ENCODE measurements at regions not wholly inside any gene's neighbourhood (a gene's known extent, or its start where the extent isn't known, plus 50 kb on each side); places are given as distances from the start of the nearest gene placed in this dataset.
"Not testable (repeated sequence)": the region's sequence is repeated elsewhere in the genome, so short reads cannot be mapped to it uniquely, and the experiment has no call there.

GRCh38 chr5:36739751-36740221, 133.4 kb downstream of the SLC1A3 start:
- intact Hi-C loops (cut with DNase I, micrococcal nuclease): loop anchor here in 1 of 2 donors (5.0 kb wide), 1 partner anchor 133 kb away; no protein-coding TSS in a partner anchor
- no peak overlapping the region for H3K4me3 ChIP-seq
- H3K9me3 ChIP-seq: no peaks in the 10 kb centered on the region
- TF ChIP-seq CTCF (IDR thresholded peaks at IDR 0.05): peak; percentile 86
- H3K4me1 ChIP-seq (ENCODE audit: low read depth): peaks cover 8% of the 10 kb centered on the region
- peak; percentile 55 to 95 (median 83) for DNase-seq
- no peaks in the 10 kb centered on the region for H3K36me3 ChIP-seq (ENCODE audit: low read depth)
- ATAC-seq: peak; percentile 75

GRCh38 chr5:36740259-36740898, 134.0 kb downstream of the SLC1A3 start:
- no peak for ATAC-seq

GRCh38 chr5:36741128-36741527, 134.7 kb downstream of the SLC1A3 start:
- Histone ChIP-seq H3K36me3 (ENCODE audit: low read depth) (no peaks in the 10 kb centered on the region), H3K4me1 (ENCODE audit: low read depth) (peaks cover 8% of the 10 kb centered on the region), H3K9me3 (no peaks in the 10 kb centered on the region), H3K4me3 (no peak overlapping the region)
- TF ChIP-seq CTCF (IDR thresholded peaks at IDR 0.05): no peak
- ATAC-seq (no peak), DNase-seq (no peak)
- intact Hi-C loops (cut with DNase I, micrococcal nuclease): loop anchor here in 1 of 2 donors (5.0 kb wide), 1 partner anchor 131 kb away; no protein-coding TSS in a partner anchor

More at GRCh38 chr5:36740259-36740898, 134.0 kb downstream of the SLC1A3 start:
- Histone ChIP-seq H3K4me3 (no peak overlapping the region), H3K36me3 (ENCODE audit: low read depth) (no peaks in the 10 kb centered on the region), H3K4me1 (ENCODE audit: low read depth) (peaks cover 8% of the 10 kb centered on the region), H3K9me3 (no peaks in the 10 kb centered on the region)
- no peak for TF ChIP-seq CTCF (IDR thresholded peaks at IDR 0.05)
- DNase-seq: no peak
- intact Hi-C loops (cut with DNase I, micrococcal nuclease): loop anchor here in 1 of 2 donors (5.0 kb wide), 1 partner anchor 132 kb away; no protein-coding TSS in a partner anchor

- H3K4me1 ChIP-seq (ENCODE audit: low read depth): peaks cover 8% of the 10 kb centered on the region
- H3K4me3 ChIP-seq: peak overlapping the region; percentile 13
- TF ChIP-seq CTCF (IDR thresholded peaks at IDR 0.05): peak; percentile 66
- H3K36me3 ChIP-seq (ENCODE audit: low read depth): no peaks in the 10 kb centered on the region
- ATAC-seq: peak; percentile 83
- peak in 2 of 3 donors; percentile 89 to 90 for DNase-seq
- intact Hi-C loops (cut with DNase I, micrococcal nuclease): loop anchor here in 1 of 2 donors (5.0 kb wide), 1 partner anchor 128 kb away; no protein-coding TSS in a partner anchor
- H3K9me3 ChIP-seq: no peaks in the 10 kb centered on the region
Observed at GRCh38 chr5:36743891-36744772, 132.4 kb upstream of the NIPBL start.

GRCh38 chr5:36744773-36745589, 131.6 kb upstream of the NIPBL start:
- Histone ChIP-seq H3K9me3 (no peaks in the 10 kb centered on the region), H3K4me3 (peak overlapping the region; percentile 13), H3K36me3 (ENCODE audit: low read depth) (no peaks in the 10 kb centered on the region), H3K4me1 (ENCODE audit: low read depth) (peaks cover 2% of the 10 kb centered on the region)
- peak; percentile 91 to 94 (median 93) for DNase-seq
- TF ChIP-seq CTCF (IDR thresholded peaks at IDR 0.05): no peak
- intact Hi-C loops (cut with DNase I, micrococcal nuclease): loop anchor here in 1 of 2 donors (5.0 kb wide), 1 partner anchor 127 kb away; no protein-coding TSS in a partner anchor
- peak; percentile 89 for ATAC-seq

GRCh38 chr5:36747794-36748193, 128.8 kb upstream of the NIPBL start:
- H3K36me3 ChIP-seq (ENCODE audit: low read depth); H3K4me1 ChIP-seq (ENCODE audit: low read depth); DNase-seq; H3K4me3 ChIP-seq; intact Hi-C loops (cut with DNase I, micrococcal nuclease); ATAC-seq; H3K9me3 ChIP-seq: not testable (repeated sequence)

All from mucosa of descending colon (tissue), 3 donors.